Neuronal stem cell (in vitro differentiated cells): ENCODE measurements at regions not wholly inside any gene's neighbourhood (a gene's known extent, or its start where the extent isn't known, plus 50 kb on each side); places are given as distances from the start of the nearest gene placed in this dataset.

Experiments used
- DNase-seq: peaks from one replicate; pipeline ENCODE4 v3.0.0-alpha.2; 2013; ENCODE audit warnings: low spot score
- H2AFZ ChIP-seq: one replicate; pipeline ENCODE4 v1.6.1; 2013; ENCODE audit warnings: mild to moderate bottlenecking, low read length, inconsistent platforms
- H2AK5ac ChIP-seq: 2 replicates; pipeline ENCODE4 v1.6.1; 2013; ENCODE audit warnings: low read depth, mild to moderate bottlenecking, inconsistent platforms, low read length, moderate library complexity, mixed read lengths
- H2BK120ac ChIP-seq: 2 replicates; pipeline ENCODE4 v1.6.1; 2013; ENCODE audit warnings: low read depth, mild to moderate bottlenecking, inconsistent platforms, low read length, moderate library complexity, mixed read lengths
- H2BK12ac ChIP-seq: one replicate; pipeline ENCODE4 v1.6.1; 2013; ENCODE audit warnings: low read length, inconsistent platforms
- H2BK15ac ChIP-seq: 2 replicates; pipeline ENCODE4 v1.6.1; 2013; ENCODE audit warnings: mild to moderate bottlenecking, low read length, inconsistent platforms, mixed read lengths
- H2BK5ac ChIP-seq: one replicate; pipeline ENCODE4 v1.6.1; 2013; ENCODE audit warnings: inconsistent platforms, mild to moderate bottlenecking, low read length, moderate library complexity
- H3K14ac ChIP-seq: one replicate; pipeline ENCODE4 v1.6.1; 2013; ENCODE audit warnings: low read length, inconsistent platforms
- H3K18ac ChIP-seq: 2 replicates; pipeline ENCODE4 v1.6.1; 2013; ENCODE audit warnings: low read length, inconsistent platforms
- H3K23ac ChIP-seq: 2 replicates; pipeline ENCODE4 v1.6.1; 2013; ENCODE audit warnings: low read depth, mild to moderate bottlenecking, mixed read lengths, low read length, inconsistent platforms; ENCODE audit not compliant: poor library complexity
- H3K27ac ChIP-seq: replicated peaks from 3 replicates; pipeline ENCODE4 v1.5.1; 2013; ENCODE audit warnings: low read length, inconsistent platforms
- H3K27me3 ChIP-seq, 3 experiments: 2 replicates each; pipeline ENCODE4 v1.6.1; 2013; ENCODE audit warnings: low read length in 3 of 3, mild to moderate bottlenecking in 2 of 3, inconsistent platforms in 1 of 3, low read depth in 1 of 3, mixed read lengths in 1 of 3, moderate library complexity in 1 of 3; ENCODE audit not compliant: control insufficient read depth in 3 of 3, insufficient read depth in 3 of 3
- H3K36me3 ChIP-seq, 2 donors: replicated peaks in 1 of 2; 2 replicates each; pipeline ENCODE4 v1.6.1; 2013; ENCODE audit warnings: low read length in 2 of 2; ENCODE audit not compliant: control insufficient read depth in 2 of 2, insufficient read depth in 2 of 2
- H3K4ac ChIP-seq: 2 replicates; pipeline ENCODE4 v1.6.1; 2013; ENCODE audit warnings: inconsistent platforms, mild to moderate bottlenecking, low read length, moderate library complexity
- H3K4me1 ChIP-seq, 2 donors: 1 replicate in 1 of 2; 2 replicates in 1 of 2; pipeline ENCODE4 v1.6.1; 2013; ENCODE audit warnings: low read length in 2 of 2, low read depth in 1 of 2; ENCODE audit not compliant: control insufficient read depth in 2 of 2, insufficient read depth in 1 of 2
- H3K4me2 ChIP-seq: one replicate; pipeline ENCODE4 v1.6.1; 2013; ENCODE audit warnings: mild to moderate bottlenecking, low read length, inconsistent platforms; ENCODE audit not compliant: insufficient read depth, poor library complexity, severe bottlenecking
- H3K4me3 ChIP-seq, 2 donors: 2 replicates each; pipeline ENCODE4 v1.5.1; 2013; ENCODE audit warnings: low read length in 2 of 2, mild to moderate bottlenecking in 2 of 2, inconsistent platforms in 1 of 2, moderate library complexity in 1 of 2
- H3K79me1 ChIP-seq: one replicate; pipeline ENCODE4 v1.6.1; 2013; ENCODE audit warnings: low read depth, mild to moderate bottlenecking, inconsistent platforms, low read length, moderate library complexity
- H3K9ac ChIP-seq: one replicate; pipeline ENCODE4 v1.6.1; 2013; ENCODE audit warnings: mild to moderate bottlenecking, low read depth, low read length, inconsistent platforms; ENCODE audit not compliant: poor library complexity
- H3K9me3 ChIP-seq, 2 donors: replicated peaks in 1 of 2; 2 replicates each; pipeline versions ENCODE3 to v1.6.1; 2013; ENCODE audit warnings: low read length in 2 of 2, mild to moderate bottlenecking in 2 of 2, inconsistent platforms in 1 of 2, low read depth in 1 of 2, mixed read lengths in 1 of 2, moderate library complexity in 1 of 2; ENCODE audit not compliant: control insufficient read depth in 2 of 2, insufficient read depth in 1 of 2
- H4K8ac ChIP-seq: one replicate; pipeline ENCODE4 v1.6.1; 2013; ENCODE audit warnings: low read depth, mild to moderate bottlenecking, inconsistent platforms, low read length, moderate library complexity
- H4K91ac ChIP-seq: one replicate; pipeline ENCODE4 v1.6.1; 2013; ENCODE audit warnings: low read length, low read depth, mild to moderate bottlenecking, inconsistent platforms; ENCODE audit not compliant: poor library complexity
- WGBS, 2 donors: extraction: QIAGEN DNeasy Blood & Tissue Kit; methylation state at CpG; one replicate each; pipeline ENCODE4 v1.1.7; 2013; ENCODE audit warnings: missing lambda C conversion rate in 2 of 2, mixed read lengths in 1 of 2; ENCODE audit not compliant: insufficient read length in 2 of 2, insufficient replicate concordance in 1 of 2; ENCODE audit errors: extremely low coverage in 2 of 2; 5-methylcytosine and 5-hydroxymethylcytosine counted together

- H2BK12ac ChIP-seq, result no peak overlapping the region
- H3K14ac ChIP-seq, result no peak overlapping the region
- H3K27me3 ChIP-seq, result no peaks in the 10 kb centered on the region
- H3K9ac ChIP-seq, result no peak overlapping the region
- H2BK5ac ChIP-seq, result no peak overlapping the region
- no peaks in the 10 kb centered on the region for H3K79me1 ChIP-seq
- no peak overlapping the region for H2BK120ac ChIP-seq
- H3K4me1 ChIP-seq, result peaks cover 5 to 10% of the 10 kb centered on the region in 2 donors
- H3K4me3 ChIP-seq, result no peak overlapping the region
- H3K23ac ChIP-seq, result no peak overlapping the region
- H3K4ac ChIP-seq, result no peak overlapping the region
- H3K4me2 ChIP-seq, result no peak overlapping the region
- H4K8ac ChIP-seq, result no peak overlapping the region
- H3K36me3 ChIP-seq, result no peaks in the 10 kb centered on the region
- peaks cover 9 to 18% of the 10 kb centered on the region in 2 donors for H3K9me3 ChIP-seq
- no peak overlapping the region for H4K91ac ChIP-seq
- no peak overlapping the region for H2BK15ac ChIP-seq
- H2AFZ ChIP-seq, result no peak overlapping the region
- H3K18ac ChIP-seq, result no peak overlapping the region
- WGBS, 2 donors, result no CpG with 5 or more reads among the region's 6 CpGs
- no peak for DNase-seq
- no peak overlapping the region for H2AK5ac ChIP-seq
- H3K27ac ChIP-seq, result no peak overlapping the region
Measured at GRCh38 chr20:47995661-47996060, 210.4 kb upstream of the SULF2 start.

GRCh38 chr20:47993817-47994216 is 208.5 kb upstream of the SULF2 start:
- no peak overlapping the region for H3K4me2 ChIP-seq
- no peak overlapping the region for H2AFZ ChIP-seq
- H2BK12ac ChIP-seq, result no peak overlapping the region
- no peaks in the 10 kb centered on the region for H3K36me3 ChIP-seq
- H3K27me3 ChIP-seq, result no peaks in the 10 kb centered on the region
- no peak overlapping the region for H4K91ac ChIP-seq
- no peak for DNase-seq
- no peak overlapping the region for H3K4me3 ChIP-seq
- no peak overlapping the region for H3K9ac ChIP-seq
- no peak overlapping the region for H3K23ac ChIP-seq
- H3K79me1 ChIP-seq, result no peaks in the 10 kb centered on the region
- H3K14ac ChIP-seq, result no peak overlapping the region
- H3K9me3 ChIP-seq, result peaks cover 9 to 18% of the 10 kb centered on the region in 2 donors
- peaks cover 5 to 6% of the 10 kb centered on the region in 2 donors for H3K4me1 ChIP-seq
- no peak overlapping the region for H3K4ac ChIP-seq
- H2BK15ac ChIP-seq, result no peak overlapping the region
- H4K8ac ChIP-seq, result no peak overlapping the region
- no CpG with 5 or more reads among the region's 3 CpGs for WGBS, 2 donors
- H3K27ac ChIP-seq, result no peak overlapping the region
- H2BK5ac ChIP-seq, result no peak overlapping the region
- H2AK5ac ChIP-seq, result no peak overlapping the region
- H2BK120ac ChIP-seq, result no peak overlapping the region
- no peak overlapping the region for H3K18ac ChIP-seq

GRCh38 chr20:47993035-47993755 is 207.9 kb upstream of the SULF2 start:
- H2BK15ac ChIP-seq, result no peak overlapping the region
- no peak for DNase-seq
- no peak overlapping the region for H3K27ac ChIP-seq
- H3K9me3 ChIP-seq, result peaks cover 9 to 18% of the 10 kb centered on the region in 2 donors
- H2BK12ac ChIP-seq, result no peak overlapping the region
- no peak overlapping the region for H2AK5ac ChIP-seq
- no peaks in the 10 kb centered on the region for H3K79me1 ChIP-seq
- no peak overlapping the region for H3K23ac ChIP-seq
- no peak overlapping the region for H3K4ac ChIP-seq
- H2BK5ac ChIP-seq, result no peak overlapping the region
- no peak overlapping the region for H3K4me2 ChIP-seq
- H3K9ac ChIP-seq, result no peak overlapping the region
- H2AFZ ChIP-seq, result no peak overlapping the region
- no peak overlapping the region for H3K4me3 ChIP-seq
- WGBS, 2 donors, result no CpG with 5 or more reads among the region's 9 CpGs
- H2BK120ac ChIP-seq, result no peak overlapping the region
- H4K91ac ChIP-seq, result no peak overlapping the region
- H4K8ac ChIP-seq, result no peak overlapping the region
- H3K18ac ChIP-seq, result no peak overlapping the region
- H3K4me1 ChIP-seq, result peaks cover 0 to 2% of the 10 kb centered on the region in 2 donors
- H3K36me3 ChIP-seq, result no peaks in the 10 kb centered on the region
- H3K27me3 ChIP-seq, result no peaks in the 10 kb centered on the region
- H3K14ac ChIP-seq, result no peak overlapping the region

GRCh38 chr20:47991875-47992488 is 206.7 kb upstream of the SULF2 start:
- Histone ChIP-seq H2AK5ac (no peak overlapping the region), H2BK12ac (no peak overlapping the region), H2AFZ (no peak overlapping the region), H3K4ac (no peak overlapping the region), H3K27me3 (no peaks in the 10 kb centered on the region), H2BK120ac (no peak overlapping the region), H4K91ac (no peak overlapping the region), H3K9ac (no peak overlapping the region), H2BK15ac (no peak overlapping the region), H4K8ac (no peak overlapping the region), H3K9me3 (peaks cover 9 to 18% of the 10 kb centered on the region in 2 donors), H3K23ac (no peak overlapping the region), H3K27ac (no peak overlapping the region), H3K14ac (no peak overlapping the region), H3K4me3 (no peak overlapping the region), H3K79me1 (no peaks in the 10 kb centered on the region), H3K18ac (no peak overlapping the region), H3K4me1 (peaks cover 0 to 2% of the 10 kb centered on the region in 2 donors), H3K4me2 (no peak overlapping the region), H3K36me3 (no peaks in the 10 kb centered on the region), H2BK5ac (no peak overlapping the region)
- DNase-seq, result no peak
- no CpG with 5 or more reads among the region's 9 CpGs for WGBS, 2 donors
